GM12875 (cell line): ENCODE measurements at regions not wholly inside any gene's neighbourhood (a gene's known extent, or its start where the extent isn't known, plus 50 kb on each side); places are given as distances from the start of the nearest gene placed in this dataset.

Experiments used
- H3K4me3 ChIP-seq: one replicate; pipeline ENCODE4 v1.5.1; 2011; ENCODE audit warnings: low read depth, low read length, control low read depth
- CTCF ChIP-seq: IDR thresholded peaks from 2 replicates; pipeline ENCODE4 v1.5.1; 2011; ENCODE audit warnings: low read depth, mild to moderate bottlenecking, control low read depth, inconsistent platforms, low read length, moderate library complexity, borderline replicate concordance; ENCODE audit not compliant: insufficient read depth

GRCh38 chr2:156800065-156800653 lies 364.0 kb downstream of the GPD2 start:
- H3K4me3 ChIP-seq: no peak overlapping the region
- TF ChIP-seq CTCF: no peak

DNA sequence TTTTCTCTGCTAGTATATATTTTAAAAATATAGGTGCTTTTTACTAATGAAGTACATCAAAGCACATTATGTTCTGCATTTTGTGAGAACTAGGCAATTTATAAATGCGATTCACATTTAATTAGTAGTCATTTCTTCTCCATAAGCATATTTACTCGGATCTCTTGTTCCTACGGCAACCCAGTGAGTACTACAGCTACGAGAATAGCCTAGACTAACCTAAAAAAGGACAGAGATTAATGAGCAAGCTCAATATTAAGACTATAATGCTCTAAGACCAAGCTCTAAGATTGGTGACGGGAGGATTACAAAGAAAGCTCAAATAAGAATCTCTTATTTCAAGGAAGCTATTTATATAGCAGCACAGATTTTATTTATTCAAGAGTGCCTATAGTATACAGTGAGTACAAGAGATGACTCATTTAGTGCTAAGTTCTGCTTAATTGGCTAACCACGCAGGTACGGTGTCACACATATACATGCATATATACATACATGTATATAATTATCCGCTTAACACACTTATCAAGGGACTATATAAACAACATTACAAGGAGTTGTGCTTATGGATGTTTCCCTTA lies 364.7 kb downstream of the GPD2 start:
- no peak overlapping the region for H3K4me3 ChIP-seq
- no peak for TF ChIP-seq CTCF

GRCh38 chr2:156803243-156803642 lies 367.1 kb downstream of the GPD2 start:
- no peak overlapping the region for H3K4me3 ChIP-seq
- TF ChIP-seq CTCF: no peak

DNA sequence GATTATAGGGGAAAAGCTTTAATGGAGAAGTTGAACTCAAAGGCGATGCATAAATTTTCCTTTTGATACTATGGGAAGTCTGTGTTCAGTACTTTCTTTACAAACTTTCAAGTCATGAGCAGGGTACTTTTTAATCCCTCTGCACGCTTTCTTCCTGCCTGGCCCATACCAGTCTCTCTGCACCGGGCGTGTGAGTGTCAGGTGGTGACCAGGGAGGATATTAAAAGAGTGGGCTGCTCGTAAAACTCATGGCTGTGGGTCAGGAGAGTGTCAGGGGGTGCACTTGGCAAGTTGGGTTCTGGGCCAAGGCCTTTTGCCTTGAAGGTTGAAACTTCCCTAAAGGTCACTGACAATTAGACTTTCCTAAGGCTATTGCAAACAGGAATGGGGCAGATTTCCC lies 367.8 kb downstream of the GPD2 start:
- no peak for TF ChIP-seq CTCF
- H3K4me3 ChIP-seq: no peak overlapping the region

- no peak overlapping the region for H3K4me3 ChIP-seq
- no peak for TF ChIP-seq CTCF
Measured at GRCh38 chr2:156810094-156810493, 373.9 kb downstream of the GPD2 start.

- TF ChIP-seq CTCF: no peak
Measured at GRCh38 chr2:156812496-156812895, 376.3 kb downstream of the GPD2 start.

DNA sequence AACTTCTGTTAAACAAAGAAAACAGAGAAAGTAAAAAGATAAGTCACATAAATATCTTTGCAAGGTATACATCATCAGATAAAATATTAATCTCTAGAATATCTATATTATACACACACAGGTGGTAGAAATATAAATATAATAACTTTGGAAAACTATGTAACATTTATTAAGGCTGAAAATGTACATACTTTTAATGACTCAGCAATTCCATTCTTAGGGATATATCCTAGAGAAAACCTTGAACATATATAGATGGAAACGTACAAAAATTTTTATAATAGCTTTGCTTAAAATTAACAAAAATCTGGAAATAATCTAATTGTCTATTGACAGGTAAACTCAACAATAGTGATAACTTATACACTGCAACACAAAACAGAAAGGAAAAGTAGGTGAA lies 381.3 kb downstream of the GPD2 start:
- TF ChIP-seq CTCF: no peak

More at GRCh38 chr2:156812496-156812895, 376.3 kb downstream of the GPD2 start:
- H3K4me3 ChIP-seq: no peak overlapping the region

More for the DNA sequence above, 381.3 kb downstream of the GPD2 start:
- no peak overlapping the region for H3K4me3 ChIP-seq
